Coronary artery (tissue), 2 donors: ENCODE measurements at regions not wholly inside any gene's neighbourhood (a gene's known extent, or its start where the extent isn't known, plus 50 kb on each side); places are given as distances from the start of the nearest gene placed in this dataset.
"Not testable (repeated sequence)": the region's sequence is repeated elsewhere in the genome, so short reads cannot be mapped to it uniquely, and the experiment has no call there.

ENCODE experiments used
- DNase-seq: peaks from one replicate; pipeline ENCODE4 v3.0.0-alpha.2; 2017; ENCODE audit warnings: low spot score
- H3K27ac ChIP-seq, 2 donors: fragments of 200-600 bp; sonication (generic); one replicate each; pipeline ENCODE4 v1.5.1; 2016 to 2019
- H3K4me3 ChIP-seq: fragments of 200-600 bp; sonication (generic); 2 replicates; pipeline ENCODE4 v1.5.1; 2016; ENCODE audit warnings: mild to moderate bottlenecking, moderate library complexity
- TF ChIP-seq, protein P1 (sequence below): fragments of 200-600 bp; sonication (generic); IDR thresholded peaks from one replicate; pipeline ENCODE4 v1.5.1; 2019; ENCODE audit warnings: antibody characterized with exemption

DNA sequence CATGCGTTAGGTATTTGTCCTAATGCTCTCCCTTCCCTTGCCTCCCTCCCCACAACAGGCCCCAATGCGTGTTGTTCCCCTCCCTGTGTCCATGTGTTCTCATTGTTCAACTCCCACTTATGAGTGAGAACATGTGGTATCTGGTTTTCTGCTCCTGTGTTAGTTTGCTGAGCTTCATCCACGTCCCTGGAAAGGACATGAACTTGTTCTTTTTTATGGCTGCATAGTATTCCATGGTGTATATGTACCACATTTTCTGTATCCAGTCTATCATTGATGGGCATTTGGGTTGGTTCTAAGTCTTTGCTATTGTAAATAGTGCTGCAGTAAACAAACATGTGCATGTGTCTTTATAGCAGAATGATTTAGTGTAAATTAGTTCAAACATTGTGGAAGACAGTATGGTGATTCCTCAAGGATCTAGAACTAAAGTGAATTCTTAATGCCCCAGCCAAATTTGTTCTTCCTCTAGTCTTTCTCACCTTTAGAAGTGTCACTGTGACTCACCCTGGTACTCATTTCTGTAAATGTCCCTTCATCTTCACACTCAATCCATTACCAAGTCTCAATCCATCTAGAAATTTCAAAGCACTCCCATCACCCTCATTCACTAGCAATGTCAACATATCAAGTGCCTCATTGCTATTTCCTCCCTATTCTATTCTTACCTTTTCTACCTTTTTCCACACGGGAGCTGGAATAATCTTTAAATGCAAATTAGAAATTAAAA lies 123.9 kb downstream of the MREG start:
- not testable (repeated sequence) for H3K4me3 ChIP-seq, H3K27ac ChIP-seq, DNase-seq

GRCh38 chr2:215888680-215889079 lies 124.7 kb downstream of the MREG start:
- no peak for DNase-seq
- TF ChIP-seq, protein P1, sequence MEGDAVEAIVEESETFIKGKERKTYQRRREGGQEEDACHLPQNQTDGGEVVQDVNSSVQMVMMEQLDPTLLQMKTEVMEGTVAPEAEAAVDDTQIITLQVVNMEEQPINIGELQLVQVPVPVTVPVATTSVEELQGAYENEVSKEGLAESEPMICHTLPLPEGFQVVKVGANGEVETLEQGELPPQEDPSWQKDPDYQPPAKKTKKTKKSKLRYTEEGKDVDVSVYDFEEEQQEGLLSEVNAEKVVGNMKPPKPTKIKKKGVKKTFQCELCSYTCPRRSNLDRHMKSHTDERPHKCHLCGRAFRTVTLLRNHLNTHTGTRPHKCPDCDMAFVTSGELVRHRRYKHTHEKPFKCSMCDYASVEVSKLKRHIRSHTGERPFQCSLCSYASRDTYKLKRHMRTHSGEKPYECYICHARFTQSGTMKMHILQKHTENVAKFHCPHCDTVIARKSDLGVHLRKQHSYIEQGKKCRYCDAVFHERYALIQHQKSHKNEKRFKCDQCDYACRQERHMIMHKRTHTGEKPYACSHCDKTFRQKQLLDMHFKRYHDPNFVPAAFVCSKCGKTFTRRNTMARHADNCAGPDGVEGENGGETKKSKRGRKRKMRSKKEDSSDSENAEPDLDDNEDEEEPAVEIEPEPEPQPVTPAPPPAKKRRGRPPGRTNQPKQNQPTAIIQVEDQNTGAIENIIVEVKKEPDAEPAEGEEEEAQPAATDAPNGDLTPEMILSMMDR, result no peak
- no peak overlapping the region for H3K4me3 ChIP-seq
- peak overlapping the region in 1 of 2 donors; percentile 22 for H3K27ac ChIP-seq

DNA sequence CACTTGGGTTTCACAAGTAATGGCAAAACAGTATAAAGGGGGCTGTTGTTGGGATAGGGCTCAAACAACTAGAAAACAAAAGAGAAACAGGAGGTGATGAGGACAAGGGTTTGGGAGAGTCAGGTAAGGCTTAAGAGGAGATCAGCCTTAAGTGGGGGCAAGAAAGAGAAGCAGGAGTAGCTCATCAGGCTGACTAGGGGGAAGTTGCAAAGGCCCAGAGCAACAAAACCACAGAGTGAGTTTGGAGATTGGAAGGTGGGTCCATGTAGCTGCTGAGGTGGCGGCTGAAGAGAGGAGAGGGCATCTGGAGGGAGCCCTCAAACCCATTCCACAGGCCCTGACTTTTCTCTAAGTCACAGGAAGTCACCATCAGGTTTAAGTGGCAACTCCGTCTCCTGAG lies 126.0 kb downstream of the MREG start:
- H3K27ac ChIP-seq, result no peak overlapping the region
- DNase-seq, result no peak
- H3K4me3 ChIP-seq, result no peak overlapping the region
- TF ChIP-seq, protein P1, result no peak

- TF ChIP-seq, protein P1, result no peak
- DNase-seq, result no peak
- Histone ChIP-seq H3K4me3 (no peak overlapping the region), H3K27ac (no peak overlapping the region)
Observed at GRCh38 chr2:215886022-215886421, 127.3 kb downstream of the MREG start.

GRCh38 chr2:215885536-215885935 lies 127.8 kb downstream of the MREG start:
- Histone ChIP-seq H3K4me3 (no peak overlapping the region), H3K27ac (no peak overlapping the region)
- TF ChIP-seq, protein P1, result no peak
- no peak for DNase-seq

DNA sequence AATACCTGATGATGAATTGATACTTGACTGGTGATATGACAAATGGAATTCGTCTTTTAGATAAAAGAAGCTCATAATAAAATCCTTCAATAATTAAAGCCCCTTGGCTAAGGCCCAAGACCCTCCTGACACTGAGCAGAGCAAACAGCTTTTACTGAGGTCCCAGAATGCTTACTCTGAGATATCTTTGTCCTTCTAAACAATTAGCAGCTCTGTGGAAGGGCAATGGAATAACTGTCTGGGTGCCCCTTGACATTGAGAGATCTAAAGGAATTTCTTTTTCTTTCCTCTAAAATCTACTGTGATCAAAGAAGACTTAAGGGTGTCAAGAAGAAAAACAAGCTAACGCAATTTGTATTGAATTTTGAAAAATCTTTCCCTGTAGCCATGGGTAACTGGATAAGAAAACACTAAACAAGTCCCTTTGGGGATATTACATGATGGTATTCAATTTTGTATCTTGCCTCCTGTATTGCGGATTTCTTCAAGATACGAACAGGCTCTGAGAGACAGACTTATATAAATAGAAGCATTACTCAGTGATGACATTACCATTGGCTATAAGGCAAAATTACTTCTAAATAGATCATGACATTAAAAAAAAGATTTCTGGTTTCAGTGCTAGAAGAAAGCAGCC lies 128.8 kb downstream of the MREG start:
- Histone ChIP-seq H3K27ac (no peak overlapping the region), H3K4me3 (no peak overlapping the region)
- TF ChIP-seq, protein P1, result no peak
- no peak for DNase-seq

- no peak for DNase-seq
- Histone ChIP-seq H3K27ac (no peak overlapping the region), H3K4me3 (no peak overlapping the region)
- TF ChIP-seq, protein P1, result no peak
Observed at GRCh38 chr2:215883799-215884198, 129.6 kb downstream of the MREG start.
